Right hindlimb (tissue), 1 donor: ENCODE measurements at regions not wholly inside any gene's neighbourhood (a gene's known extent, or its start where the extent isn't known, plus 50 kb on each side); places are given as distances from the start of the nearest gene placed in this dataset.
"Not testable (repeated sequence)": the region's sequence is repeated elsewhere in the genome, so short reads cannot be mapped to it uniquely, and the experiment has no call there.

Source experiments
- DNase-seq: peaks from one replicate; pipeline ENCODE4 v3.0.0-alpha.2; 2018

DNA sequence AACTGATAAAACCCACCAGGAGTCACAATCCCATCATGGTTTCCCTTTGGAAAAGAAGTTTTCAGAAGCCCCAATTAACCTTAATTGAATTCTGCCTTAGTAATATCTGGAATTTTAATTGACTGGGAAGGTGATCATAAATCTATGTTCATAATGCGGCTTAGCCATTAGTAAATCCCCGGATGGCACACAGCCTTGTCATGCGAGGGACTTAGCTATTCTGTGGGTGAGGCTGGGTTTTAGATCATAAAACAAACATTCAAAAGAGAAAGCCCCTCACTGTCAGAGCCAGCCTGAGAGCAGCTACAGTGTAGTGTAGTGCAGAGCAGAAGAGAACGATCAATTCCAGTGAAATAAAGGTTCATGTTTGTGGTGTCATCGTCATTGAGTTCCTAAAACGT, 124.0 kb upstream of the NOCT start:
- DNase-seq = no peak

DNA sequence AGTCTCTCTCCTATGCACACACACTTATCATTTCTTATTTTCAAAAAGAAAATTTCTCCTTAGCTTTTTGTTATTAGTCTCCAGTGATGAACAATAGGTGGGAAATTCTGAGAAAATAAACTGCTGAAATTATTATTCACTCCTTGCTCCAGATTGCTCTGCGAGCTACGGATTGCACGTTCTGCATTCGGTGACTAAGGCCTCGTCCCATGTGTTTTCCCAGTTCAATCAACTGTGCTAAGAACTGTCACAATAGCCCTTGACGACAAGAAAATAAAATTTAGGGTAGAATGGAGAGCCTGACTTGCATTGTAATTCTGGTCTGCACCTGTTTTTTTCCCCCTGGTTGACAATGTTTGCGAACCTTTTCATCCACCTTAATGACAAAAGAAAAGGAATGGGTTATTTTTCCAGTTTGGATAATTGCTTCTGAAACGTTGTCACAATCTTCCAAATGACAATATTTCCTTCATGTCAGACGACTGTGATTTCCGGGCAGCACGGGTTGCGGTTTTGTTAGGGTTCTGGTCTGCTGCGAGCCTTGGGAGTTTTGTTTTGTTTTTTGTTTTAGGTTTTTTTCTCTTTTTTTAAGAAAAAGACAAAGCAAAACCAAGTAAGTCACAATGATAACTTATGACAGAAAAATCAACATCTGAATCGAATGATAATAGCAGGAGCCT, 124.5 kb upstream of the NOCT start:
- DNase-seq = no peak

DNA sequence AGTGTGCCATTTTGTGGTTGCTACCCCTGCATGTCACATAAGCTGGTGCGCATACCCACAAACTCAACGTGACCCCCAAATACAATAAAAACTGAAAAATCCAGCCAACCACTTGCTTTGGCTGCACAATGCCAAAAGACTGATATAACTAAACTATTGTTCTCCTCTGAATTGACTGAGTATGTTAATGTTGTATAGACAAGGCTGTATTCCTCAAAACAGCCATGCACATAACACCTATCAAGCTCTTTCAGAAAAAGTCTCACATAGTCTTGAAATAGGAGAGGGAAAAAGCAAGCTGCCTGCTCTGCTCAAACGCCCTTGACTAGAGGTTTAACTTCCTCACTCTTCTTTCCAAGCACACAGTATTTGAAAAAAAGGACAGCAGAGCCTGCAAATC, 126.4 kb upstream of the NOCT start:
- no peak for DNase-seq

DNA sequence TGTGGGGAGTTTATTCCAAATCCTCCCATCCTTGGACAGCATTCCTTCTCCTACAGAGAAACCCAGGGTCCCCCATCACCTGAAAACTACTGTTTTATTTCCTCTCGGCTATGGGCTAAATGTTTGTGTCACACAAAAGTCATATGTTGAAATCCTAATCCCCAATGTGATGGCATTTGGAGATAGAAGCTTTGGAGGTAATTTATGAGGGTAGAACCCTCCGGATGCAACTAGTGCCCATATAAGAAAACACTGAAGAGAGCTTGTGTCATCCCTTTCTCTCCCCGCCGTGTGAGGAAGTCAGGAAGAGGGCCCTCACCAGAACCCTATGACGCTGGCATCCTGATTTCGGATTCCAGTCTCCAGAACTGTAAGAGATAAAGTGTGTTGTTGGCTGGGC, 127.8 kb upstream of the NOCT start:
- DNase-seq = no peak

DNA sequence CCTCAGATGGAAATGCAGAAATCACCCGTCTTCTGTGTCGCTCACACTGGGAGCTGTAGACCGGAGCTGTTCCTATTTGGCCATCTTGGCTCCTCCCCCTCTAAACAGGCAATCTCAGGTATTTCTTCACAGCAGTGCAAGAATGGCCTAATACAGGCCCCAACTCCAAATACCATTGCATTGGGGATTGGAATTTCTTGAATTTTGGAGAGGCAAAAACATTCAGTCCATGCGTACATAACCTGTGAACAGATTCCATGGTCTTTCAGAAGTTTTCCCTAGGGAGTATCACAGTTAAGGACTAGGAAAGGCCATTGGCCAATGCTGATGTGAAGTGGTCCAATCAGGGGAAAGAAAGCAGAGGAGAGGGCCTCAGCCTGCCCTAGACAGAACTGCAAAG, 128.2 kb upstream of the NOCT start:
- DNase-seq = no peak

DNA sequence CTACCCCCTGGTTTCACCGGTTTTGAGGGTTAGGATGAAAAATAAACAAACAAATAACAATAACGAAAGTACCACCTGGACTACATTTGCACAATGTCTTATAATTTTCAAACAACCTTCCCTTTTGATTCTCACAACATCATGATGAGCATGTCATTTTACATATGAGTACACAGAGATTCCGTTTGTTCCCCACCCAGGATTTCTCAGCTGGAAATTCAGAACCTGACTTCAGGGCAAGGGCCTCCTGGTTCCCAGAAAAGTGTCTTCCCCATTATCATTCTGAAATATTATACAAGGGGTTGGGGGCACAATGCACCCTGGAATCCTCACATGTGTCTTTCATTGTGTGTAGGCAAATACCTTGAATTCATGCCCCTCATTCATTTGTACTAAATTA, 135.8 kb upstream of the NOCT start:
- DNase-seq = no peak

DNA sequence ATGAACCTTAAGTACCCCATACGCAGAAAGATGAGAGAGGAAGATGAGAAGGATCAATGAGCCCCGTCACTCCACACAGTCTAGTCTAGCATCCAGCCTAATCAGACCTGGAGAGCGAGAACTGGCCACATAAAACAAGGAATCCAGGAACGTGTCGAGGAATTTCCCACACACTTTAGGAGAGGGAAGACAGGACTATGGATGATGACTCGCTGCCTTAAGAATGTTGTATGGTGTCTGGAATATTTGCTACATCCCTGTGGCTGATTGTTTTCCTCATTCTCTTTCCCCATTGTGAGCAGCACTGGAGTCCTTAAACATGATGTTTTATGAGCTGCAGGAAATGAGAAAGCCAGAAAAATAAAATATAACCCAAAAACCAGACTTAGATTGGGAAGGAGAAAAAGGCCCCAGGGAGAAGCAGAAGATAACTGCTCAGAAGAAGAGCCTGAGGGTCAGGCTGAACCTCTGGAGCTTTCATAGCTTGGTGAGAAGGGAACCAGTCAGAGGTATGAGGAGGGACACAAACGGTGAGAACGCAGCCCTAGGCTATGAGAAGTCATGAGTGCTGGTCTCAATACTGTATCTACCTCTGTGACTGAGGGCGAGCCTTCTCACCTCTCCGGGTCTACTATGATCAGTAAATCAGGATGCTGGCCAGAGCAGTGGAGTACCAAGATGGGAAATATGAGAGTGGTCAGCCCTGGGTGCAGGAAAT, 139.5 kb upstream of the NOCT start:
- no peak for DNase-seq

DNA sequence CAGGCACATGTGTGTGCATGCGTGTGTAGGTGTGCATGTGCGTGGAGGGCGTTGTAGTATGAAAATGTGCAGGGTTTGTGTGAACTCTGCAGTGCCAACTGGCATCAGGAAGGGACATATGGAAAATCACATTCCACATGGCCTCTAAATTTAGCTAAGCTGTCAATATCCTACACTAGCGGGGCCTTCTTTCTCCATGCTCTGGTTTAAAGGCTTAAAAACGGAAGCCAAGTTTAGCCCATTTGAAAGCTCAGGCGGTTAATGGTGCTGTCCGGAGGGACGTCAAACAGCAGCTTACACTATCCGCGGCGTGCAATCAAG, 144.1 kb upstream of the NOCT start:
- DNase-seq = no peak

DNA sequence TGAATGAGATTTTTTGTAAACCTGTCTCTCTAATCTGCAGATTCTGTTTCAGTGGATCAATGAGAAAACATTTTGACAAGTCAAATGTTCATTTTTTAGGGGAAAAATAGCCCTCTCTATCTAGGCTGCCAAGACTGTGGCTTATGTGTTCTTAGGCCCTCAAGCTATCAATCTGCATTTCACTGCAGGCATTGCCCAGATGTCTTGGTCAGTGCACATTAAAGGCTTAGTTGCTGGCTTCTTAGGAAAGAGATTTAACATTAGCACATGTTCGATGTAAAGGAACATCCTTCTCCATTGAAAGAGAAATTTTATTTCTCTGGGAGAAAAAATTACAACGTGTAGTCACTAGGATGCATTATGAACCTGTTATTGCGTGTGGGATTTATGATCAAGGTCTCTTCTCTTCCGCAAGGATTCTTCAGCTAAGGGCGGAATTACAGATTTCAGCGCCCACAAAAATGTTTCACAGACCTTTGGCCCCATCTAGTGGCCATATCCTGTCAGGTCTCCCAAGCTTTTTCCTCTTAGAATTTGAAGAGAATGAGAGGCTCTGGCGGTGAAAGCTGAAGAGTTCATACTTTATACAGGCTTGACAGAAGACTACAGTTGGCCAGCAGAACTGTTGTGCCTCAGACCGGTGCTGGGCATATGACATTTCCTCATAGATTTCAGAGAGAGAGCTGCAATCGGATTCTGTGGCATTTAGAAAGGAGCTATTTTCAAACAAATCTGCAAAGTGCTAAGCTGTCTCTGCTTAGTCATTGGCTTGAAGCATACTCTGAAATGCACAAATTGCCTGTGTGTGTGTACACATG, 144.6 kb upstream of the NOCT start:
- peak; percentile 85 for DNase-seq

DNA sequence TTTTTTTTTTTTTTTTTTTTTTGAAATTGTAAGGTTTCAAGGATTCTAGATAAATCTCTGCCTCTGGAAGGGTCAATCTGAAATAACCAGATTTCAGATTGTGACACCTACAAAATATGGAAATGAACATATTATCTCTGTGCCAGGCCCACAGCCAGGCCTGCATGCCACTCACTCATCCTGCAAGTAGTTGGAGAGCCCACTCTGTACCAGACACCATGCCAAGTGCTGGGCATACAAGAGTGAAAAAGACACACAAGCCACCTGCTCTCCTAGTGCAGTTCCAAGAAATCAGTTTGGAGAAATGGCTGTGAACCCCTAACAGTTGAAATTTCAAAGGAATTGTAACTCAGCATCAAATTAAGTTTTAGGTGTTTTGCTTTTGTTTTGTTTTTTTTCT, 145.9 kb upstream of the NOCT start:
- DNase-seq = no peak

DNA sequence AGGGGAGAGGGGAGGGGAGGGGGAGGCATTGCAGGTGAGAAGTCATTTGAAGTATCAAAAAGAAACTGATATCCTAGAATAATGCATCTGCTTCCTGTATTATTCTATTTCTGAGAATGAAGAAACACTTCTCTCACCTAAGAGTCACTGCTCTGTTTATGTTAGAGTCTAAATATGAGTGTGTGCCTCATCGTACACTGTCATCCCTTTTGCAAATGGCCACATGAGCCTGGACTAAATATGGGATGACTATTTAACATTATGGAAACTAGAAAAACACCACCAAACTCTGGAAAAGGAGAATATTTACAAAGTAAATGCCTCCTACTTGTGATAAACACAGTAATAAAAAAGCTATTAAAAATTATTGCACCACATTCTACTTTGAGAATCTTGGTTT, 146.4 kb upstream of the NOCT start:
- no peak for DNase-seq

DNA sequence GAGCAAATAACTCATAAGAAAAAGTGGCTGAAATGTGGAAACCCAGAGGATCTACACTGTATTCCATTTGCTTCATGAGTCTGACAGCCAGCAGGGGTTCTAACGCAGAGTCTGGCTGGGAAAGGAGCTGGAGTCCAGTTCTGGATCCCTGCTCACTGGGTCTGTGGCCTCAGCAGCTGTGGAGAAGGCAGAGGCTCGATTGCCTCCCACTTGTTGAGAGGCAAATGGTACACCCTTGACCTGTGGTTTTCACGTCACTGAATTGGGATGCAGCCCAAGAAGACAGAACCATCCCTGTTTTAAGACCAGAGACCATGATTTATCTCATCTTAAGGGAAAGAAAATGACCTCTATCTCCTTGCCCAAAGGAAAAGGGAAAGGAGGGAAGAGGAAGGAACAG, 147.0 kb upstream of the NOCT start:
- no peak for DNase-seq

DNA sequence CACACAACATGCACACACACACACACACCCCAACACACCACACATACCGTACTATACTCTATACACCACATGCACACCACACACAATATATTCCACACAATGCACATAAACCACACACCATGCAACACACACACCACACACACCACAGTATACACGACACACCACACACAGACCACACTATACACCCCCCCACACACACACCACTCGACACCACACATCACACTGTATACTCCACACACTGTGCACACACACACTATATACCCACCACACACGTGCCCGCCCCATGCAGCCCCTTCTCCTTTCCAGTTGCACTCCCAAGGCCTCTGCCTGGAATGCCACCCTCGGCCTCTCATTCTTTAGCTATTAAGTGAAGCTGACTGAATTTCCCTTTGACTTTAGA, 148.2 kb upstream of the NOCT start:
- DNase-seq = no peak

DNA sequence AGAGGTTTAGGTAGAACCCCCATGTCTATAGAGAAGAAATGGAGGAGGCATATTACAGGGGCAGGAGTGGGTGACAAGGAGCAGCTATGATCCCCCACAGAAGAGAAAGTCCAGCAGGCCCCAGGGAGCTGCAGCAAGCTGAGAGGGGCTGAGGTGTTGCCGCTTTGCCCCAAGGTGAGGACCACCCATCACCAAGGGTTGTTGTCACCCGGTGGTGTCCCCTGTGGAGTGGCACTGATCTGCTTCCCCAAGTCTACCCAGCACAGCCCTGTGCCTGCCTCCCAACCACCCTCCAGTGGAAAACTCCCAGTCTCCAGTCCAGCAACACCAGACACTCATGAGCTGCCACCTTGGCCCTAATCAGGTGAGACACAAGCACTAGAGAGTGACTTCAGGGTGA, 149.3 kb upstream of the NOCT start:
- no peak for DNase-seq

DNA sequence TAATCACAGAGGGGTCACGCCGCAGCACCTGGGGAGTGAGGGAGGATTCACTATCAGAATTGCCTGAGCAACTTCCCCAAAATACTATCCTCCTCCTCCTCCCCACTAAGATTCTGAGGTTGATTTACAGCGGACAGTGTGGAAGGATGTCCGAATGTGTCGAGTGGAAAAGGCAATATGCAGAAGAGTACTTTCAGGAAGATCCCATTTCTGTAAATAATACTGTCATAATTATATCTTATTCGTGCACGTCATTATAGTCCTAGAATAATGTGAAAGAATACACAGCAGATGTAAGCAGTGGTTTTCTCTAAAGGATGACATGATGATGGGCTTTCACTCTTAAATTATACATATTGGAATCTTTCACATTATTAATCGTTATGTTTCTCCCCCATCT, 149.8 kb upstream of the NOCT start:
- DNase-seq = no peak

DNA sequence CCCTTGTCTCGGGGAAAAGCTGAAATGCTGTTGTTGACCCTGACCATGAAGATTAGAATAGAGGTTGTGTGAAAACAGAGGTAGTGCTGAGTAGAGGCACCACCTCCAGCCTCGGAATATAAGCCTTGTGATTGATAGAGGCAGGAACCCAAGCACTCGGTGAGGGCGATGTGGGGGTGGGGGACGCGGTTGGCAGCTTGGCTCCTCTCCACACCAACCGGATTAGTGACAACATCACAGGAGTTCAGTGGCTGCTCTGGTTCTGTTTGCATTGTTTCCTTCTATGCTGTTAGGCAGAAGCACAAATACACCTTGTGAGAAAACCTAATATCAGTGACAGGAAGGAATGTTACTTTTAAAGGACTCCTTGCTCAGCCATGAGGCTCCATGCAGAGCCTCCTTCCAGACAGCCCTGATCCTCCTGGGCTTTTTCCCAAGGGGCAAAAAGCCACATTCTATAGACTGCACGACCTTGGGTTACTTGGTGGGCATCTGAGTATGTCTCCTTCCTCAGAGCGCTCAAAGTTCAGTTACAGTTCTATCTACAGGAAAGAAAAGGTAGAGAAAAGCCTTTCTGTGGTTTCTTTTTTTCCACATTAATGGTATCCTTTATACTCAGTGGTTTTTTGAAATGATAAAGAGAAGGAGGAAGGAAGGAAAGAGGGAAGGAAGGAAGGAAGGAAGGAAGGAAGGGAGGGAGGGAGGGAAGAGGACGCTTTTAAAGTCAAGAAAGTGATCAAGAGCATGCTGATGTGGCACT, 150.4 kb upstream of the NOCT start:
- DNase-seq = no peak

DNA sequence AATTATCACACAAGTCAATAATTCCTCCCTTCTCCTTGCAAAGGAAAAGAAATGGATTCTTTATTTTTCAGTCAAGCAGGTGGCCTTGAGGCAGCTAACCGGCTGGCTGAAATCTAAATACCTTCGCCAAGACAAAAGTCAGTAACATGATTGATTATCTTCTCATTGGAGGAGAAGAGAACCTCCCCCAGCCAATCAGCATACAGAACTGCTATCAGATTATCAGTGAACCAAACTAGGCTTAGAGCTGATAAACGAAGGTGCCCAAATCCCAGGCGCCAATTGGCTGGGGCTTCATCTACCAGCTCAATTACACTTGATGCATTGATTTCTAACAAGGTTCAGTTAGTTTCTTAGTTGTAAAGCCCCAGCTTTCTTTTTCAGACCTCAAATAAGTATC, 152.4 kb upstream of the NOCT start:
- no peak for DNase-seq

DNA sequence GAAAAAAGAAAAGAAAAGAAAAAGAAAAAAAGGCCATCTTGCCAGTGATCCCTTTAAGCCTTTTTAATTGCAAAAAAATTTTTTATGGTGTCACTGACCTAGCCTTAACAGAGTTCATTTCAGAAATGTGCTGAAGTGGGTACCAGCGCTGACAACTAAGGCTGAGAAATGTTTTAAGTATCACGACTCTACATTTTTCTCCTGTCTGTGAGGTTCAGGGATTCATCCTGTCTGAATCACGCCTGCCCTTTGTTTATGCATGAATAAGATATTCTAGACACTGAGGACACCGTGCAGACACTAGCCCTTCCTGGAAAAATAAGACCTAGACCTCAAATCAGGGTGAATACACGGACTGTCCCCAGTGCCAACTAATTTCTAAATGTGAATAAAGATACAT, 154.4 kb upstream of the NOCT start:
- DNase-seq = no peak

DNA sequence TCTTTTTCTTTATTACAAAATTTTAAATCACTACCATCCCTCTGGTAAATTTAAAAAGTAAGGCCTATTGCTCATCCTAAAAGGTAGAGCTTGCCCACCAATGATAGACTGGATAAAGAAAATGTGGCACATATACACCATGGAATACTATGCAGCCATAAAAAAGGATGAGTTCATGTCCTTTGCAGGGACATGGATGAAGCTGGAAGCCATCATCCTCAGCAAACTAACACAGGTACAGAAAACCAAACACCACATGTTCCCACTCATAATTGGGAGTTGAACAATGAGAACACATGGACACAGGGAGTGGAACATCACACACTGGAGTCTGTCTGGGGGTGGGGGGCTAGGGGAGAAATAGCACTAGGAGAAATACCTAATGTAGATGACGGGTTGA, 155.2 kb upstream of the NOCT start:
- DNase-seq = not testable (repeated sequence)

DNA sequence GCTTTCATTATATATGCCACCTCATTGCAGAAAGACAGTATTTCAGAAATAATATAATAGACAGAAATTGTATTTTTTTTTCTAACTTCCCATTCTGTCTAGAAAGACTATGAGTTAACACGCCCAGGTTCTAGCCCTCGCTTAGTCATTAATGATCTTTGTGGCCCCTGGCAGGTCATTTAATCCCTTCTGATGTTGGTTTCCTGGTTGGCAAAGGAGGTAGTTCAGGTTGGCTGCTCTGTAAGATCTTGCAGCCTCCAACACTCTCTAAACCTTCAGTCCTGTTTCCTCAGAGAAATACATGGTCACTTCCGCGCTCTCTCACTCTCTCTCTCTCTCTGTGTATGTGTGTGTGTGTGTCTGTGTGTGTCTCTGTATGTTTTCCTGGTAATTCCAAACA, 156.3 kb upstream of the NOCT start:
- DNase-seq = no peak

DNA sequence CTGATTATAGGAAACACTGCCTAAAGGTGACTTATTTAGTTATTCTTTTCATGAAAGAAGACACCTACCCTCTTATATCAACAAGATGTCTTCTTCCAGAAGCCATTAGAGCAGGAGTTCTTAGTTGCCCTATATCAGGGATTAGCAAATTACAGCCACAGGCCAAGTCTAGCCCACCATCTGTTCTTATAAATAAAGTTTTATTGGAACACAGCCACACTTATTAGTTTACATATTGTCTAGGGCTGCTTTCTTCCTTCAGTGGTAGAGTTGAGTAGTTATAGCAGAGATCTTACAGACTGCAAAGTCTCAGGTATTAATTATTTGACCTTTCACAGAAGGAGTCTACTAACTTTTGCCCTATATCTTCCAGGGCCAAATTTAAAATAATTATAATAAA, 157.2 kb upstream of the NOCT start:
- DNase-seq = no peak

DNA sequence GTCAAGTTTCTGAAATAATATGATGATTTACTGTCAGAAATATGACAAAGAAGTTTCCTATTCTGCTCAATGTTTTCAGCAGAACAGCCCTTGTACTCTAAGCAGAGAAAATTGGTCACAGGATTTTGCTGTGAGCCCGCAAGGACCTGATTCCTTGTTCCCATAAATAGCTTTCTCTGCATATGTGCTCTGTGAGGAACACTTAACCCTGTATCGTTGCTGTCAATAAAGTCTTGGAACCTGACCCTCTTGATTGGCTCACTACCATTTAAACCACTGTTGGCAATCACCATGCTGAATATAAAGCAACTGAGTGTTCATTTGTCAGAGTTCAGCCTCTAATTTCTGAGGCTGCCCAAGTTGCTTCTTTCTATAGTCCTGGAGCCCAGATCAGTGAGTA, 158.2 kb upstream of the NOCT start:
- DNase-seq = no peak

DNA sequence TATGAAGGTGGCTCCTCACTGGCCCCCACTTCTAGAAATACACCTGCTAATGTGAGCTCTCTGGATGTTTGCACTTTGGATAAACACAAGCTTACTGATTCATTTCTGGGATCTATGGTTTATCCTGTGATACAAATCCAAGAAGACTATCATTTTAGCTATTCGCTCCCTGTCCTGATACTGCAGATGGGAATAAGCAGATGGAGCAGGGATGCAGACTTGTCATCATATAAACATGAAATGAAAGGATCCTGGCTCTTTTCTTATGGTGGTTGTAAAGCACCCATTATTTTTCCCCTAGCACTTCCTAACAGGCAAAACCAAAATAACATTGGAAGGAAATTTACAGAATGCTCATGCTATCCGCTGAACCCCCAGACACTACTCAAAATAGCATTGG, 162.9 kb upstream of the NOCT start:
- no peak for DNase-seq
